Activated naive CD8-positive, alpha-beta T cell treated with anti-CD3 and anti-CD28 coated beads, Interleukin-2, amount 10 ng/mL, durations not matched to agents 7 days and 5 days (primary cell): ENCODE measurements at regions not wholly inside any gene's neighbourhood (a gene's known extent, or its start where the extent isn't known, plus 50 kb on each side); places are given as distances from the start of the nearest gene placed in this dataset.

Experiments
- ATAC-seq: fragments of 150-1000 bp; cut with Tn5 transposase; one replicate; pipeline ENCODE4 v1.10.0; 2021; ENCODE audit warnings: low read depth, moderate library complexity
- POLR2A ChIA-PET: fragments of 350-600 bp; sonication (Branson Sonifier 250); formaldehyde crosslinking; loops from one replicate; lab custom pipeline; 2021; ENCODE audit warnings: antibody characterized with exemption; lab: Charles Lee
- DNase-seq: peaks from one replicate; pipeline ENCODE4 v3.0.0; 2021
- H3K27ac Mint-ChIP-seq: one replicate; pipeline ENCODE4 v1.8.0; 2022; ENCODE audit warnings: mild to moderate bottlenecking, mixed read lengths
- H3K27me3 Mint-ChIP-seq: one replicate; pipeline ENCODE4 v1.8.0; 2022; ENCODE audit warnings: mild to moderate bottlenecking, moderate library complexity, mixed read lengths
- H3K36me3 Mint-ChIP-seq: one replicate; pipeline ENCODE4 v1.8.0; 2021; ENCODE audit warnings: mild to moderate bottlenecking, mixed read lengths
- H3K4me1 Mint-ChIP-seq: one replicate; pipeline ENCODE4 v1.8.0; 2021; ENCODE audit warnings: mixed read lengths
- H3K4me3 Mint-ChIP-seq: one replicate; pipeline ENCODE4 v1.8.0; 2022; ENCODE audit warnings: mild to moderate bottlenecking, moderate library complexity, mixed read lengths
- H3K9me3 Mint-ChIP-seq: one replicate; pipeline ENCODE4 v1.8.0; 2021; ENCODE audit warnings: mixed read lengths

GRCh38 chr14:97776890-97777558 lies 979.8 kb downstream of the VRK1 start:
- Mint-ChIP-seq H3K27me3 (no peaks in the 10 kb centered on the region), H3K27ac (no peak overlapping the region), H3K4me1 (peaks cover 5% of the 10 kb centered on the region), H3K36me3 (peaks cover 3% of the 10 kb centered on the region), H3K9me3 (peaks cover 3% of the 10 kb centered on the region), H3K4me3 (no peak overlapping the region)
- DNase-seq, result no peak
- ATAC-seq, result no peak
- POLR2A ChIA-PET, result no interaction called here

- Mint-ChIP-seq H3K4me3 (no peak overlapping the region), H3K36me3 (peaks cover 3% of the 10 kb centered on the region), H3K27ac (no peak overlapping the region), H3K27me3 (no peaks in the 10 kb centered on the region), H3K4me1 (peaks cover 5% of the 10 kb centered on the region), H3K9me3 (peaks cover 3% of the 10 kb centered on the region)
- POLR2A ChIA-PET, result no interaction called here
- DNase-seq (no peak), ATAC-seq (no peak)
Measured at GRCh38 chr14:97777622-97778355, 980.6 kb downstream of the VRK1 start.

- POLR2A ChIA-PET, result interaction anchor here (1.3 kb wide), 1 partner anchor 55 kb away, joined by 3 read pairs; no protein-coding TSS in a partner anchor
- ATAC-seq (no peak), DNase-seq (no peak)
- H3K4me1 Mint-ChIP-seq, result peaks cover 7% of the 10 kb centered on the region
- H3K27ac Mint-ChIP-seq, result no peak overlapping the region
- H3K9me3 Mint-ChIP-seq, result peaks cover 3% of the 10 kb centered on the region
- H3K4me3 Mint-ChIP-seq, result no peak overlapping the region
- peaks cover 3% of the 10 kb centered on the region for H3K36me3 Mint-ChIP-seq
- no peaks in the 10 kb centered on the region for H3K27me3 Mint-ChIP-seq
Measured at GRCh38 chr14:97779140-97779539, 982.0 kb downstream of the VRK1 start.

GRCh38 chr14:97780804-97781203 lies 983.6 kb downstream of the VRK1 start:
- Mint-ChIP-seq H3K27ac (no peak overlapping the region), H3K27me3 (no peaks in the 10 kb centered on the region), H3K9me3 (peaks cover 2% of the 10 kb centered on the region), H3K36me3 (peaks cover 3% of the 10 kb centered on the region), H3K4me3 (no peak overlapping the region), H3K4me1 (peaks cover 18% of the 10 kb centered on the region)
- DNase-seq (no peak), ATAC-seq (no peak)
- POLR2A ChIA-PET, result no interaction called here

- Mint-ChIP-seq H3K4me1 (peaks cover 18% of the 10 kb centered on the region), H3K4me3 (no peak overlapping the region), H3K27me3 (no peaks in the 10 kb centered on the region), H3K36me3 (peaks cover 3% of the 10 kb centered on the region), H3K9me3 (peaks cover 2% of the 10 kb centered on the region), H3K27ac (no peak overlapping the region)
- ATAC-seq (no peak), DNase-seq (no peak)
- POLR2A ChIA-PET, result no interaction called here
Measured at GRCh38 chr14:97781961-97782360, 984.8 kb downstream of the VRK1 start.

GRCh38 chr14:97782871-97783414 lies 985.8 kb downstream of the VRK1 start:
- H3K9me3 Mint-ChIP-seq, result peaks cover 2% of the 10 kb centered on the region
- no peak for DNase-seq
- peaks cover 3% of the 10 kb centered on the region for H3K36me3 Mint-ChIP-seq
- H3K27me3 Mint-ChIP-seq, result no peaks in the 10 kb centered on the region
- H3K4me3 Mint-ChIP-seq, result no peak overlapping the region
- no peak for ATAC-seq
- peaks cover 13% of the 10 kb centered on the region for H3K4me1 Mint-ChIP-seq
- H3K27ac Mint-ChIP-seq, result no peak overlapping the region
- POLR2A ChIA-PET, result no interaction called here

GRCh38 chr14:97785495-97785894 lies 988.3 kb downstream of the VRK1 start:
- peak overlapping the region; percentile 55 for H3K27ac Mint-ChIP-seq

GRCh38 chr14:97788364-97788763 lies 991.2 kb downstream of the VRK1 start:
- Mint-ChIP-seq H3K27me3 (peaks cover 2% of the 10 kb centered on the region), H3K9me3 (no peaks in the 10 kb centered on the region), H3K36me3 (no peaks in the 10 kb centered on the region), H3K4me1 (peaks cover 25% of the 10 kb centered on the region), H3K4me3 (no peak overlapping the region), H3K27ac (no peak overlapping the region)
- no peak for DNase-seq
- ATAC-seq, result no peak
- POLR2A ChIA-PET, result no interaction called here

More at GRCh38 chr14:97785495-97785894, 988.3 kb downstream of the VRK1 start:
- ATAC-seq (peak; percentile 37), DNase-seq (no peak)
- H3K4me3 Mint-ChIP-seq, result peak overlapping the region; percentile 6
- no peaks in the 10 kb centered on the region for H3K36me3 Mint-ChIP-seq
- H3K27me3 Mint-ChIP-seq, result no peaks in the 10 kb centered on the region
- H3K9me3 Mint-ChIP-seq, result peaks cover under 1% of the 10 kb centered on the region
- H3K4me1 Mint-ChIP-seq, result peaks cover 25% of the 10 kb centered on the region
- POLR2A ChIA-PET, result interaction anchor here (0.9 kb wide), 1 partner anchor 62 kb away, joined by 3 read pairs; no protein-coding TSS in a partner anchor

- Mint-ChIP-seq H3K27me3 (peaks cover 2% of the 10 kb centered on the region), H3K9me3 (no peaks in the 10 kb centered on the region), H3K4me1 (peaks cover 25% of the 10 kb centered on the region), H3K4me3 (peak overlapping the region; percentile 53), H3K36me3 (no peaks in the 10 kb centered on the region), H3K27ac (peak overlapping the region; percentile 55)
- ATAC-seq (peak; percentile 86), DNase-seq (no peak)
- POLR2A ChIA-PET, result interaction anchor here (1.1 kb wide), 1 partner anchor 189 kb away, joined by 3 read pairs; no protein-coding TSS in a partner anchor
Measured at GRCh38 chr14:97788846-97789526, 991.8 kb downstream of the VRK1 start.

GRCh38 chr14:97791072-97791471 lies 993.9 kb downstream of the VRK1 start:
- H3K27ac Mint-ChIP-seq, result no peak overlapping the region
- POLR2A ChIA-PET, result no interaction called here
- peaks cover 2% of the 10 kb centered on the region for H3K9me3 Mint-ChIP-seq

GRCh38 chr14:97791906-97792305 lies 994.7 kb downstream of the VRK1 start:
- Mint-ChIP-seq H3K27me3 (peaks cover 2% of the 10 kb centered on the region), H3K4me1 (peaks cover 17% of the 10 kb centered on the region), H3K9me3 (peaks cover 2% of the 10 kb centered on the region), H3K4me3 (no peak overlapping the region), H3K36me3 (no peaks in the 10 kb centered on the region), H3K27ac (no peak overlapping the region)
- POLR2A ChIA-PET, result no interaction called here
- DNase-seq, result no peak
- no peak for ATAC-seq

More at GRCh38 chr14:97791072-97791471, 993.9 kb downstream of the VRK1 start:
- Mint-ChIP-seq H3K4me3 (no peak overlapping the region), H3K27me3 (peaks cover 2% of the 10 kb centered on the region), H3K4me1 (peaks cover 12% of the 10 kb centered on the region), H3K36me3 (no peaks in the 10 kb centered on the region)
- no peak for ATAC-seq
- no peak for DNase-seq

GRCh38 chr14:97796511-97796910 lies 999.3 kb downstream of the VRK1 start:
- POLR2A ChIA-PET, result no interaction called here
- Mint-ChIP-seq H3K9me3 (peaks cover 2% of the 10 kb centered on the region), H3K36me3 (no peaks in the 10 kb centered on the region), H3K27me3 (no peaks in the 10 kb centered on the region), H3K27ac (no peak overlapping the region), H3K4me1 (peaks cover 5% of the 10 kb centered on the region), H3K4me3 (no peak overlapping the region)
- ATAC-seq (no peak), DNase-seq (no peak)

GRCh38 chr14:97798176-97798575 lies 1001.0 kb downstream of the VRK1 start:
- DNase-seq (no peak), ATAC-seq (no peak)
- peaks cover 5% of the 10 kb centered on the region for H3K4me1 Mint-ChIP-seq
- H3K36me3 Mint-ChIP-seq, result no peaks in the 10 kb centered on the region
- H3K27me3 Mint-ChIP-seq, result no peaks in the 10 kb centered on the region
- POLR2A ChIA-PET, result interaction anchor here (0.7 kb wide), 1 partner anchor 404 kb away, joined by 3 read pairs; no protein-coding TSS in a partner anchor
- no peak overlapping the region for H3K4me3 Mint-ChIP-seq
- no peak overlapping the region for H3K27ac Mint-ChIP-seq
- peaks cover 2% of the 10 kb centered on the region for H3K9me3 Mint-ChIP-seq
